GM23338 (cell line): ENCODE measurements at regions not wholly inside any gene's neighbourhood (a gene's known extent, or its start where the extent isn't known, plus 50 kb on each side); places are given as distances from the start of the nearest gene placed in this dataset.

ENCODE experiments used
- ATAC-seq: fragments of 200-7000 bp; cut with Tn5 transposase; 3 replicates; pipeline ENCODE4 v1.9.1; 2020
- DNase-seq: peaks from one replicate; pipeline ENCODE4 v3.0.0-alpha.2; 2015; ENCODE audit warnings: low spot score
- H2AFZ ChIP-seq: fragments of 200-600 bp; sonication (generic); 2 replicates; pipeline ENCODE4 v1.8.0; 2016; ENCODE audit warnings: antibody characterized with exemption, mild to moderate bottlenecking, moderate library complexity
- H3F3A ChIP-seq: fragments of 200-600 bp; sonication (generic); replicated peaks from 2 replicates; pipeline ENCODE4 v1.8.0; 2017; ENCODE audit warnings: antibody characterized with exemption, mixed run types, low read depth
- H3K27ac ChIP-seq: fragments of 200-600 bp; sonication (generic); 2 replicates; pipeline ENCODE4 v1.6.1; 2016; ENCODE audit warnings: low read depth
- H3K27me3 ChIP-seq: fragments of 200-600 bp; sonication (generic); 2 replicates; pipeline ENCODE4 v1.8.0; 2016; ENCODE audit warnings: mild to moderate bottlenecking, mixed run types, moderate library complexity; ENCODE audit not compliant: insufficient read depth
- H3K36me3 ChIP-seq: fragments of 200-600 bp; sonication (generic); 2 replicates; pipeline ENCODE4 v1.8.0; 2016; ENCODE audit warnings: mild to moderate bottlenecking; ENCODE audit not compliant: insufficient read depth
- H3K4me1 ChIP-seq: fragments of 200-600 bp; sonication (generic); 2 replicates; pipeline ENCODE4 v1.8.0; 2016; ENCODE audit warnings: mild to moderate bottlenecking, moderate library complexity; ENCODE audit not compliant: insufficient read depth
- H3K4me2 ChIP-seq: fragments of 200-600 bp; sonication (generic); 2 replicates; pipeline ENCODE4 v1.7.1; 2017; ENCODE audit warnings: mixed run types
- H3K4me3 ChIP-seq: fragments of 200-600 bp; sonication (generic); 2 replicates; pipeline ENCODE4 v1.6.1; 2016; ENCODE audit warnings: mixed run types
- H3K79me2 ChIP-seq: fragments of 200-600 bp; sonication (generic); replicated peaks from 2 replicates; pipeline ENCODE4 v1.8.0; 2017; ENCODE audit warnings: mild to moderate bottlenecking; ENCODE audit not compliant: insufficient read depth
- H3K9me2 ChIP-seq: fragments of 200-600 bp; sonication (generic); 2 replicates; pipeline ENCODE4 v1.8.0; 2017; ENCODE audit not compliant: insufficient read depth
- H4K20me1 ChIP-seq: fragments of 200-600 bp; sonication (generic); replicated peaks from 2 replicates; pipeline ENCODE4 v1.8.0; 2017; ENCODE audit warnings: mild to moderate bottlenecking; ENCODE audit not compliant: insufficient read depth
- H3K27ac Mint-ChIP-seq: 2 replicates; pipeline ENCODE4 v1.8.0; 2020; ENCODE audit warnings: inconsistent platforms, mild to moderate bottlenecking, moderate library complexity, mixed read lengths
- H3K27me3 Mint-ChIP-seq: 3 replicates; pipeline ENCODE4 v1.8.0; 2022; ENCODE audit warnings: low read depth, mild to moderate bottlenecking, moderate library complexity, mixed read lengths, inconsistent platforms; ENCODE audit not compliant: insufficient read depth, poor library complexity
- H3K36me3 Mint-ChIP-seq: 3 replicates; pipeline ENCODE4 v1.8.0; 2021; ENCODE audit warnings: low read depth, mild to moderate bottlenecking, inconsistent platforms, moderate library complexity, mixed read lengths
- H3K4me1 Mint-ChIP-seq: 3 replicates; pipeline ENCODE4 v1.8.0; 2020; ENCODE audit warnings: mild to moderate bottlenecking, inconsistent platforms, mixed read lengths
- H3K4me3 Mint-ChIP-seq: 3 replicates; pipeline ENCODE4 v1.8.0; 2021; ENCODE audit warnings: moderate library complexity, mild to moderate bottlenecking, inconsistent platforms, mixed read lengths
- H3K9me3 Mint-ChIP-seq: 3 replicates; pipeline ENCODE4 v1.8.0; 2020; ENCODE audit warnings: moderate library complexity, mild to moderate bottlenecking, inconsistent platforms, mixed read lengths
- CREB1 ChIP-seq: fragments of 250-450 bp; sonication (Bioruptor Pico); IDR thresholded peaks from 2 replicates; pipeline ENCODE4 v1.5.0; 2020; ENCODE audit warnings: low read depth, mild to moderate bottlenecking, moderate library complexity
- JUNB ChIP-seq: IDR thresholded peaks from one replicate; pipeline ENCODE4 v1.6.1; 2016; ENCODE audit warnings: antibody characterized with exemption; ENCODE audit not compliant: unreplicated experiment
- POLR2AphosphoS5 ChIP-seq: IDR thresholded peaks from 2 replicates; pipeline ENCODE4 v1.6.1; 2016; ENCODE audit warnings: antibody characterized with exemption, low read depth
- STAT1 ChIP-seq: IDR thresholded peaks from one replicate; pipeline ENCODE4 v1.6.1; 2016; ENCODE audit warnings: antibody characterized with exemption; ENCODE audit not compliant: unreplicated experiment
- TF ChIP-seq, protein P1 (sequence below): IDR thresholded peaks from 2 replicates; pipeline ENCODE4 v1.6.1; 2016; ENCODE audit warnings: antibody characterized with exemption
- TF ChIP-seq, protein P2 (sequence below): fragments of 250-450 bp; sonication (Bioruptor Pico); IDR thresholded peaks from 2 replicates; pipeline ENCODE4 v1.5.0; 2020; ENCODE audit warnings: mild to moderate bottlenecking, moderate library complexity
- TF ChIP-seq, protein P3 (sequence below), 2 experiments: fragments of 200-600 bp in 1 of 2; sonication (generic) in 1 of 2; conservative IDR thresholded peaks; 2 replicates each; pipeline versions ENCODE4 v1.5.1 to v1.6.1; 2016 to 2017; ENCODE audit warnings: antibody characterized with exemption in 2 of 2, low read depth in 2 of 2, mild to moderate bottlenecking in 2 of 2, moderate library complexity in 1 of 2

DNA sequence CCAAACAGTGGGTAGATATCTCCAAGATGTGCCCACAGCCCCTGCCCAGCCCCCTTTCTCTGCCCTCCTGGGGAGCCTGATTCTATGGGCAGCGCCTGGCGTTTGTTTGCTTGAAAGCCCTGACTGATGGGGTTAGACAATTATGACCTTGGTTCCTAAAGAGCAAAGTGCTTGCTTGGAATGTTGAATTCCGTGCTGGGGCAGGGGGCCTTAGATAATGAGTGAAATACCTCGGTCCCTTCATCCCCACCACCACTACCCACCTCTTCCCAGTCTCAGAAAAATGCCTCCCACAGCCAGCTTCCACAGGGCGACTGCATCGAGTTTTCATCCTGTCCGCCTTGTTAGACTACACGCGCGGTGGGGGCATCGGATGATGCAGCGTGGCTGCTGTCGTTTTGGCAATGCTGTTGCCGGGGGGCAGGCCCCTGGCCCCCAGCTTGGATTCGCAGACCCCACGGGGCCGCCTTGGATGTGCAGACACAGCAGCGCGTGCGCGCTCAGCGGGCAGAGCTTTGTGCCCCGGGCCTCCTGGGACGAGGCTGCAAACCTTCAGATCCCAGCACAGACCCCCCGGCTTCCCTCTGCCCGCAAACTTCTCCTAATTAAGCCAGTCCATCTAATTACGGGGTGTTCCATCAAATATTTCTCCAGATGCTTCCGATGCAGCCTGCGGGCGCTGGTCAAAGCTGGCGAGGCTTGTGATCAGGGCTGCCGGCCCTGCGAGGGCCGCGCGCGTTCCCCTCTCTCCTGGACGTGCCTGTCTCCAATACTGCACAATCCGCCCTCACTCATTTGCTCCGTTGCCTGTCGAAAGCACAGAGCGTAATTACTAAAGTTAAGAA is 86.1 kb downstream of the LINC00237 start:
- H3K4me3 ChIP-seq = no peak overlapping the region
- peak overlapping the region; percentile 91 for H2AFZ ChIP-seq

More for the DNA sequence above, 86.1 kb downstream of the LINC00237 start:
- TF ChIP-seq JUNB (no peak), CREB1 (CRISPR knock-in tag) (no peak), STAT1 (no peak), POLR2AphosphoS5 (no peak)
- TF ChIP-seq, protein P1, sequence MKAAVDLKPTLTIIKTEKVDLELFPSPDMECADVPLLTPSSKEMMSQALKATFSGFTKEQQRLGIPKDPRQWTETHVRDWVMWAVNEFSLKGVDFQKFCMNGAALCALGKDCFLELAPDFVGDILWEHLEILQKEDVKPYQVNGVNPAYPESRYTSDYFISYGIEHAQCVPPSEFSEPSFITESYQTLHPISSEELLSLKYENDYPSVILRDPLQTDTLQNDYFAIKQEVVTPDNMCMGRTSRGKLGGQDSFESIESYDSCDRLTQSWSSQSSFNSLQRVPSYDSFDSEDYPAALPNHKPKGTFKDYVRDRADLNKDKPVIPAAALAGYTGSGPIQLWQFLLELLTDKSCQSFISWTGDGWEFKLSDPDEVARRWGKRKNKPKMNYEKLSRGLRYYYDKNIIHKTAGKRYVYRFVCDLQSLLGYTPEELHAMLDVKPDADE = no peak
- TF ChIP-seq, protein P2, sequence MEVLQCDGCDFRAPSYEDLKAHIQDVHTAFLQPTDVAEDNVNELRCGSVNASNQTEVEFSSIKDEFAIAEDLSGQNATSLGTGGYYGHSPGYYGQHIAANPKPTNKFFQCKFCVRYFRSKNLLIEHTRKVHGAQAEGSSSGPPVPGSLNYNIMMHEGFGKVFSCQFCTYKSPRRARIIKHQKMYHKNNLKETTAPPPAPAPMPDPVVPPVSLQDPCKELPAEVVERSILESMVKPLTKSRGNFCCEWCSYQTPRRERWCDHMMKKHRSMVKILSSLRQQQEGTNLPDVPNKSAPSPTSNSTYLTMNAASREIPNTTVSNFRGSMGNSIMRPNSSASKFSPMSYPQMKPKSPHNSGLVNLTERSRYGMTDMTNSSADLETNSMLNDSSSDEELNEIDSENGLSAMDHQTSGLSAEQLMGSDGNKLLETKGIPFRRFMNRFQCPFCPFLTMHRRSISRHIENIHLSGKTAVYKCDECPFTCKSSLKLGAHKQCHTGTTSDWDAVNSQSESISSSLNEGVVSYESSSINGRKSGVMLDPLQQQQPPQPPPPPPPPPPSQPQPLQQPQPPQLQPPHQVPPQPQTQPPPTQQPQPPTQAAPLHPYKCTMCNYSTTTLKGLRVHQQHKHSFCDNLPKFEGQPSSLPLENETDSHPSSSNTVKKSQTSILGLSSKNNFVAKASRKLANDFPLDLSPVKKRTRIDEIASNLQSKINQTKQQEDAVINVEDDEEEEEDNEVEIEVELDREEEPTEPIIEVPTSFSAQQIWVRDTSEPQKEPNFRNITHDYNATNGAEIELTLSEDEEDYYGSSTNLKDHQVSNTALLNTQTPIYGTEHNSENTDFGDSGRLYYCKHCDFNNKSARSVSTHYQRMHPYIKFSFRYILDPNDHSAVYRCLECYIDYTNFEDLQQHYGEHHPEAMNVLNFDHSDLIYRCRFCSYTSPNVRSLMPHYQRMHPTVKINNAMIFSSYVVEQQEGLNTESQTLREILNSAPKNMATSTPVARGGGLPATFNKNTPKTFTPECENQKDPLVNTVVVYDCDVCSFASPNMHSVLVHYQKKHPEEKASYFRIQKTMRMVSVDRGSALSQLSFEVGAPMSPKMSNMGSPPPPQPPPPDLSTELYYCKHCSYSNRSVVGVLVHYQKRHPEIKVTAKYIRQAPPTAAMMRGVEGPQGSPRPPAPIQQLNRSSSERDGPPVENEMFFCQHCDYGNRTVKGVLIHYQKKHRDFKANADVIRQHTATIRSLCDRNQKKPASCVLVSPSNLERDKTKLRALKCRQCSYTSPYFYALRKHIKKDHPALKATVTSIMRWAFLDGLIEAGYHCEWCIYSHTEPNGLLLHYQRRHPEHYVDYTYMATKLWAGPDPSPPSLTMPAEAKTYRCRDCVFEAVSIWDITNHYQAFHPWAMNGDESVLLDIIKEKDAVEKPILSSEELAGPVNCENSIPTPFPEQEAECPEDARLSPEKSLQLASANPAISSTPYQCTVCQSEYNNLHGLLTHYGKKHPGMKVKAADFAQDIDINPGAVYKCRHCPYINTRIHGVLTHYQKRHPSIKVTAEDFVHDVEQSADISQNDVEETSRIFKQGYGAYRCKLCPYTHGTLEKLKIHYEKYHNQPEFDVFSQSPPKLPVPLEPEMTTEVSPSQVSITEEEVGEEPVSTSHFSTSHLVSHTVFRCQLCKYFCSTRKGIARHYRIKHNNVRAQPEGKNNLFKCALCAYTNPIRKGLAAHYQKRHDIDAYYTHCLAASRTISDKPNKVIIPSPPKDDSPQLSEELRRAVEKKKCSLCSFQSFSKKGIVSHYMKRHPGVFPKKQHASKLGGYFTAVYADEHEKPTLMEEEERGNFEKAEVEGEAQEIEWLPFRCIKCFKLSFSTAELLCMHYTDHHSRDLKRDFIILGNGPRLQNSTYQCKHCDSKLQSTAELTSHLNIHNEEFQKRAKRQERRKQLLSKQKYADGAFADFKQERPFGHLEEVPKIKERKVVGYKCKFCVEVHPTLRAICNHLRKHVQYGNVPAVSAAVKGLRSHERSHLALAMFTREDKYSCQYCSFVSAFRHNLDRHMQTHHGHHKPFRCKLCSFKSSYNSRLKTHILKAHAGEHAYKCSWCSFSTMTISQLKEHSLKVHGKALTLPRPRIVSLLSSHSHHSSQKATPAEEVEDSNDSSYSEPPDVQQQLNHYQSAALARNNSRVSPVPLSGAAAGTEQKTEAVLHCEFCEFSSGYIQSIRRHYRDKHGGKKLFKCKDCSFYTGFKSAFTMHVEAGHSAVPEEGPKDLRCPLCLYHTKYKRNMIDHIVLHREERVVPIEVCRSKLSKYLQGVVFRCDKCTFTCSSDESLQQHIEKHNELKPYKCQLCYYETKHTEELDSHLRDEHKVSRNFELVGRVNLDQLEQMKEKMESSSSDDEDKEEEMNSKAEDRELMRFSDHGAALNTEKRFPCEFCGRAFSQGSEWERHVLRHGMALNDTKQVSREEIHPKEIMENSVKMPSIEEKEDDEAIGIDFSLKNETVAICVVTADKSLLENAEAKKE (CRISPR knock-in tag) = no peak
- TF ChIP-seq, protein P3, sequence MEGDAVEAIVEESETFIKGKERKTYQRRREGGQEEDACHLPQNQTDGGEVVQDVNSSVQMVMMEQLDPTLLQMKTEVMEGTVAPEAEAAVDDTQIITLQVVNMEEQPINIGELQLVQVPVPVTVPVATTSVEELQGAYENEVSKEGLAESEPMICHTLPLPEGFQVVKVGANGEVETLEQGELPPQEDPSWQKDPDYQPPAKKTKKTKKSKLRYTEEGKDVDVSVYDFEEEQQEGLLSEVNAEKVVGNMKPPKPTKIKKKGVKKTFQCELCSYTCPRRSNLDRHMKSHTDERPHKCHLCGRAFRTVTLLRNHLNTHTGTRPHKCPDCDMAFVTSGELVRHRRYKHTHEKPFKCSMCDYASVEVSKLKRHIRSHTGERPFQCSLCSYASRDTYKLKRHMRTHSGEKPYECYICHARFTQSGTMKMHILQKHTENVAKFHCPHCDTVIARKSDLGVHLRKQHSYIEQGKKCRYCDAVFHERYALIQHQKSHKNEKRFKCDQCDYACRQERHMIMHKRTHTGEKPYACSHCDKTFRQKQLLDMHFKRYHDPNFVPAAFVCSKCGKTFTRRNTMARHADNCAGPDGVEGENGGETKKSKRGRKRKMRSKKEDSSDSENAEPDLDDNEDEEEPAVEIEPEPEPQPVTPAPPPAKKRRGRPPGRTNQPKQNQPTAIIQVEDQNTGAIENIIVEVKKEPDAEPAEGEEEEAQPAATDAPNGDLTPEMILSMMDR (conservative IDR thresholded peaks at IDR 0.05; ENCODE audit: low read depth in 2 of 2) = no peak
- H3K27me3 ChIP-seq = no peaks in the 10 kb centered on the region
- no peaks in the 10 kb centered on the region for H3K9me3 Mint-ChIP-seq
- peaks cover 38% of the 10 kb centered on the region for H3K4me1 Mint-ChIP-seq
- peak; percentile 74 for ATAC-seq
- no peaks in the 10 kb centered on the region for H3K36me3 Mint-ChIP-seq
- H3K4me1 ChIP-seq = peaks cover 39% of the 10 kb centered on the region
- H3K27me3 Mint-ChIP-seq = peaks cover 4% of the 10 kb centered on the region
- DNase-seq = peak; percentile 17
- no peaks in the 10 kb centered on the region for H3K36me3 ChIP-seq
- H4K20me1 ChIP-seq = no peaks in the 10 kb centered on the region
- H3K9me2 ChIP-seq = peaks cover 22% of the 10 kb centered on the region
- no peaks in the 10 kb centered on the region for H3F3A ChIP-seq
- no peaks in the 10 kb centered on the region for H3K79me2 ChIP-seq
- H3K27ac Mint-ChIP-seq = no peak overlapping the region
- peak overlapping the region; percentile 19; the same call in 1 of the 2 replicates for H3K4me2 ChIP-seq
- no peak overlapping the region for H3K27ac ChIP-seq
- no peak overlapping the region; the same call in 2 of the 3 replicates for H3K4me3 Mint-ChIP-seq
